GM21423 (cell line): ENCODE measurements at regions not wholly inside any gene's neighbourhood (a gene's known extent, or its start where the extent isn't known, plus 50 kb on each side); places are given as distances from the start of the nearest gene placed in this dataset.
"Not testable (repeated sequence)": the region's sequence is repeated elsewhere in the genome, so short reads cannot be mapped to it uniquely, and the experiment has no call there.

ENCODE experiments used
- ATAC-seq: cut with Tn5 transposase; IDR thresholded peaks from one replicate; pipeline ENCODE4 v1.9.1; 2021; ENCODE audit warnings: mild to moderate bottlenecking, moderate library complexity; ENCODE audit not compliant: unreplicated experiment

- ATAC-seq = no peak
Measured at GRCh38 chr7:26958834-26959233, 94.4 kb upstream of the SKAP2 start.

- ATAC-seq = no peak
Measured at GRCh38 chr7:26955516-26955915, 91.1 kb upstream of the SKAP2 start.

- ATAC-seq = no peak
Measured at GRCh38 chr7:26954951-26955350, 90.6 kb upstream of the SKAP2 start.

GRCh38 chr7:26951407-26951950 lies 87.1 kb upstream of the SKAP2 start:
- ATAC-seq = no peak

GRCh38 chr7:26950889-26951288 lies 86.5 kb upstream of the SKAP2 start:
- ATAC-seq = no peak

- no peak for ATAC-seq
Measured at GRCh38 chr7:26949319-26949718, 84.9 kb upstream of the SKAP2 start.

- no peak for ATAC-seq
Measured at GRCh38 chr7:26948617-26949118, 84.3 kb upstream of the SKAP2 start.

GRCh38 chr7:26944501-26945358 lies 80.3 kb upstream of the SKAP2 start:
- ATAC-seq = no peak

- no peak for ATAC-seq
Measured at GRCh38 chr7:26937939-26938623, 73.7 kb upstream of the SKAP2 start.

- ATAC-seq = no peak
Measured at GRCh38 chr7:26937306-26937705, 72.9 kb upstream of the SKAP2 start.

GRCh38 chr7:26932616-26933015 lies 68.2 kb upstream of the SKAP2 start:
- not testable (repeated sequence) for ATAC-seq

GRCh38 chr7:26930845-26931244 lies 66.5 kb upstream of the SKAP2 start:
- ATAC-seq = no peak

- no peak for ATAC-seq
Measured at GRCh38 chr7:26930201-26930600, 65.8 kb upstream of the SKAP2 start.

- no peak for ATAC-seq
Measured at GRCh38 chr7:26928703-26929347, 64.4 kb upstream of the SKAP2 start.

GRCh38 chr7:26925768-26926167 lies 61.4 kb upstream of the SKAP2 start:
- ATAC-seq = no peak

GRCh38 chr7:26924149-26924767 lies 59.9 kb upstream of the SKAP2 start:
- ATAC-seq = no peak

GRCh38 chr7:26919906-26920493 lies 55.6 kb upstream of the SKAP2 start:
- no peak for ATAC-seq

- ATAC-seq = no peak
Measured at GRCh38 chr7:26918241-26918640, 53.9 kb upstream of the SKAP2 start.

- ATAC-seq = no peak
Measured at GRCh38 chr7:26916779-26917320, 52.5 kb upstream of the SKAP2 start.

- no peak for ATAC-seq
Measured at GRCh38 chr7:26916336-26916735, 51.9 kb upstream of the SKAP2 start.
